BJ (cell line): ENCODE measurements at regions not wholly inside any gene's neighbourhood (a gene's known extent, or its start where the extent isn't known, plus 50 kb on each side); places are given as distances from the start of the nearest gene placed in this dataset.
A peak's percentile ranks its signal among the peaks of the same experiment; 100 is the strongest.

Experiments
- CTCF ChIA-PET: fragments of 350-600 bp; formaldehyde crosslinking; extraction: SDS; loops from one replicate; lab custom pipeline; 2021; ENCODE audit warnings: antibody characterized with exemption, inconsistent platforms; lab: Yijun Ruan, JAX
- POLR2A ChIA-PET: fragments of 300-600 bp; sonication (Branson Sonifier 250); formaldehyde crosslinking; extraction: SDS; loops from one replicate; lab custom pipeline; 2021; ENCODE audit warnings: antibody characterized with exemption; lab: Charles Lee
- DNase-seq: peaks from one replicate; pipeline ENCODE4 v3.0.0-alpha.2; 2011; ENCODE audit warnings: low read depth
- H3K27me3 ChIP-seq: 2 replicates; pipeline ENCODE4 v1.6.0; 2011; ENCODE audit warnings: low read length; ENCODE audit not compliant: control insufficient read depth, insufficient read depth
- H3K36me3 ChIP-seq: 2 replicates; pipeline ENCODE4 v1.5.1; 2011; ENCODE audit warnings: low read length; ENCODE audit not compliant: control insufficient read depth, insufficient read depth
- H3K4me3 ChIP-seq: 2 replicates; pipeline ENCODE4 v1.5.1; 2011; ENCODE audit warnings: low read depth, mild to moderate bottlenecking, control low read depth, low read length
- TF ChIP-seq, protein P1 (sequence below): IDR thresholded peaks from 2 replicates; pipeline ENCODE4 v1.5.1; 2011; ENCODE audit warnings: low read depth, mild to moderate bottlenecking, control low read depth, inconsistent platforms, low read length, moderate library complexity; ENCODE audit not compliant: insufficient read depth

DNA sequence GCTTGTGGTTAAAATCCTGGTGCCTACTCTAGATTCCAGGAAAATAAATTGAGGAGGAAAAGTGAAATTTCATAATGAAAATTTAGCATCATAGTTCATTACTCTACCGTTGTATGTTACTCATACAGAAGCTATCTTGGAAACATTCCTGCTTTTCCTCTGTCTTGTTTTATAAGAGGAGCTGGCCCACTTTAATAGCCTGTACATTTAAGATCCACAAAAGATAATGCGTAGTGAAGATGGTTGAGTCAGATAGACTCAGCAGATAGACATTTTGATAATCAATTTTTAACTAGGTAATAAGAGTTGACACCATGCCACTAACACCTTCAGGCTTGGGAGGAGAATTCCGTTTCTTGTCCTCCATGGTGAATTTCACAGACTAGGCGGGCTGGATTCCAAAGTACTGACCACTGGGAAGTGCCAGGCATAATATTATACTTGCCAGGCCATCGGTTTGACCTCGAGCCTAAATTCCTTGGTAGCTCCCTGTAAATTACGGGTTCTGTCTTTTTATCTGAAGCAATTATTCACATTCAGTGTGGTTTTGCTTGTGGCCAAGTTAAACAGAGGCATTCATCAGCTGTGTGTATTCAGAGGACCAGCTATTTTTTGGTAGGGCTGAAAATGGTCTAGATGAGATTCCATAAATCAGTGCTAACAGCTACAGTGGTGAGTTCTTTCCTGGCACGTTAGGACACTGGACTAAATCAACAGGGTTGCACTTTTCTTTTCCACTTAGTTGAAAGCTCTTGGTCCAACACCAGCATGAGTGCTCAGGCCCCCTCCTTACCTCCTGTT, 111.9 kb upstream of the KAZN start:
- TF ChIP-seq, protein P1, sequence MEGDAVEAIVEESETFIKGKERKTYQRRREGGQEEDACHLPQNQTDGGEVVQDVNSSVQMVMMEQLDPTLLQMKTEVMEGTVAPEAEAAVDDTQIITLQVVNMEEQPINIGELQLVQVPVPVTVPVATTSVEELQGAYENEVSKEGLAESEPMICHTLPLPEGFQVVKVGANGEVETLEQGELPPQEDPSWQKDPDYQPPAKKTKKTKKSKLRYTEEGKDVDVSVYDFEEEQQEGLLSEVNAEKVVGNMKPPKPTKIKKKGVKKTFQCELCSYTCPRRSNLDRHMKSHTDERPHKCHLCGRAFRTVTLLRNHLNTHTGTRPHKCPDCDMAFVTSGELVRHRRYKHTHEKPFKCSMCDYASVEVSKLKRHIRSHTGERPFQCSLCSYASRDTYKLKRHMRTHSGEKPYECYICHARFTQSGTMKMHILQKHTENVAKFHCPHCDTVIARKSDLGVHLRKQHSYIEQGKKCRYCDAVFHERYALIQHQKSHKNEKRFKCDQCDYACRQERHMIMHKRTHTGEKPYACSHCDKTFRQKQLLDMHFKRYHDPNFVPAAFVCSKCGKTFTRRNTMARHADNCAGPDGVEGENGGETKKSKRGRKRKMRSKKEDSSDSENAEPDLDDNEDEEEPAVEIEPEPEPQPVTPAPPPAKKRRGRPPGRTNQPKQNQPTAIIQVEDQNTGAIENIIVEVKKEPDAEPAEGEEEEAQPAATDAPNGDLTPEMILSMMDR = no peak
- CTCF ChIA-PET = interaction anchor here (0.7 kb wide), 1 partner anchor 36 kb away, joined by 3 read pairs; no protein-coding TSS in a partner anchor
- Histone ChIP-seq H3K27me3 (0 out of 2 replicates have a peak, but pooled peaks cover 1% of the 10 kb centered on the region), H3K36me3 (no peaks in the 10 kb centered on the region), H3K4me3 (no peak overlapping the region)
- POLR2A ChIA-PET = interaction anchor here (0.6 to 0.7 kb wide), 3 partner anchors 26 to 784 kb away, joined by 3 read pairs; no protein-coding TSS in a partner anchor
- DNase-seq = peak; percentile 73

DNA sequence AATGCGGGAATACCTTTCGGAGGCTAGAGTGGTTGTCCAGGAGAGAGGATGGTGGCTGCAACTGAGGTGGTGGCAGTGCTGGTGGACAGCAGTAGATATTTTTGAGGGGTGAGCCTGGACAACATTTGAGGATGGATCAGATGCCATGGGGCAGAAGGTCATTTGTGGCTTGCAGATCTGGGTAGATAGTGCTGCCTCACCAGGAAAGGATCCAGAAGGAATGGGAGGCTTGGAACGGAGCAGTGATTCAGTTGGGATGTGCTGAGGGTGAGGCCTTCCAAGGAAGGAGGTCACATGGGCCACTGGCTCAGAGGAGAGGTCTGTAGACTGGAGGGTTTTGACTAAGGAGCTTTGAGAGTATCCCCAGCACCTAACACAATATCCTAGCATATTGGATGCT, 110.8 kb upstream of the KAZN start:
- CTCF ChIA-PET = interaction anchor here (0.7 kb wide), 1 partner anchor 35 kb away, joined by 3 read pairs; no protein-coding TSS in a partner anchor
- no peak for DNase-seq
- H3K4me3 ChIP-seq = no peak overlapping the region
- peaks cover 6% of the 10 kb centered on the region; the same call in 1 of the 2 replicates for H3K27me3 ChIP-seq
- no peaks in the 10 kb centered on the region for H3K36me3 ChIP-seq
- TF ChIP-seq, protein P1 = no peak
- POLR2A ChIA-PET = interaction anchor here (0.6 kb wide), 1 partner anchor 50 kb away, joined by 3 read pairs; no protein-coding TSS in a partner anchor

DNA sequence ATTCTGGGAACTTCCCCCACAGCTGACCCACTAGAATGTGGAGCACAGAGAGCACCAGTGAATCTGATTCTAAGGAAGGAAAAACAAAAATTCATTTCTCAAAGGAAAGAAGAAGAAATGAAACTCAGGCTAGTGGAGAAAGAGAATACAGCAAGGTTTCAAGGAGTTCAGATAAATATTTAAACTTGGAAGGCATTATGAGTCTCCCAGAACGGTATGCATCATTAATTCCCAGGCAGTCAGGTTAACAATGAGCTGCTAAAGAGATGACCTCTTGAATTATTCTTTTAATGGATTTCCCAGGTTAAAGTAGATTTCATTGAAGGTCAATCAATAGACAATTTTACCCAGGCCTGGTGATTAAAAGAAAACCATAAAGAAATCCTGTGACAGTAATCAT, 103.6 kb upstream of the KAZN start:
- H3K4me3 ChIP-seq = no peak overlapping the region
- TF ChIP-seq, protein P1 = no peak
- peaks cover 14% of the 10 kb centered on the region for H3K27me3 ChIP-seq
- no peaks in the 10 kb centered on the region for H3K36me3 ChIP-seq
- no peak for DNase-seq
- POLR2A ChIA-PET = no interaction called here
- CTCF ChIA-PET = no interaction called here

DNA sequence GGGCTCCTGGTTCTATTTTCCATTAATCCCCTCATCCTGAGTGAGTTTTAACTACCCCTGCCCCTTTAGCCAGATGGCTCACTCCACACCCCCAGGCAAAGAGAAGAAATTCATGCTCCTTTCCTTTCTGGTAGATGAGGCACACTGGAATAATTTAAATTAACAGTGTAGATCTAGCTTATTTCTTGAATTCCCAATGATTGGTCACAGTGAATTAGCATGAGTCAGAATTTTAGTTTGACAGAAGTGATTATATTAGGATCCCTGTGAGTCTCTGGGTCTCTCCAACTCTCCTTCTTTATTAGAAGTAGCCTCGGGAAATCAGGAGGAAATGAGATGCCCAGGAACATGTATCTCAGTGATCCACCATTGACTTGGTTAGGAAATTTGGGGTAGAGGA, 103.1 kb upstream of the KAZN start:
- peaks cover 14% of the 10 kb centered on the region for H3K27me3 ChIP-seq
- no peak overlapping the region for H3K4me3 ChIP-seq
- TF ChIP-seq, protein P1 = no peak
- no peak for DNase-seq
- no peaks in the 10 kb centered on the region for H3K36me3 ChIP-seq
- POLR2A ChIA-PET = no interaction called here
- CTCF ChIA-PET = no interaction called here

DNA sequence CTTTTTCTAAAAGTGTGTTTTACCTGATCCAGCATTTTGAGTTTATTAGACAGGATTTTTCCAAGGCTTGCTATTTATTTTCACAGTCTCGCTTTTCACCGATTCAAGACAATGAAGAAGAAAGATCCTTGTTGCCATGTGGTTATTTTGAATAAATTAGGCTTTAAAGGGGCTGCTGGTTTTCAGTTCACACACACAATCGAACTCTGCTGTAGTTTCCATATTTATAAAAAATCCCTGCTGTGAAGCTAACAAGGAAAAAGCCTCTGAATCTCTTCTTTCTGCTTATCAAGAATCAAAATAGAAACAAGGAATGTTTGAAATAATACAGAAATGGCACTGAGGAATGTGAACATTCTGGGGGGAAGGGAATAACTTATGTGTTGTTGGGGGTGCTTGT, 102.5 kb upstream of the KAZN start:
- ChIA-PET CTCF (no interaction called here), POLR2A (no interaction called here)
- Histone ChIP-seq H3K4me3 (no peak overlapping the region), H3K36me3 (no peaks in the 10 kb centered on the region), H3K27me3 (peaks cover 14% of the 10 kb centered on the region)
- TF ChIP-seq, protein P1 = no peak
- no peak for DNase-seq
